Keratinocyte (primary cell): ENCODE measurements at regions not wholly inside any gene's neighbourhood (a gene's known extent, or its start where the extent isn't known, plus 50 kb on each side); places are given as distances from the start of the nearest gene placed in this dataset.

Source experiments
- DNase-seq: peaks from one replicate; pipeline ENCODE4 v3.0.0-alpha.2; 2011; ENCODE audit warnings: low read depth, missing footprints, low spot score
- FAIRE-seq: peaks from 2 replicates; lab custom pipeline; 2011; peaks lifted over from hg19 to GRCh38; lab: Jason Lieb, UNC
- H2AFZ ChIP-seq: 2 replicates; pipeline ENCODE4 v1.6.0; 2012; ENCODE audit warnings: low read length, control low read depth, inconsistent platforms; ENCODE audit not compliant: control insufficient read depth
- H3K27ac ChIP-seq: 2 replicates; pipeline ENCODE4 v1.5.1; 2011; ENCODE audit warnings: low read length; ENCODE audit not compliant: control insufficient read depth, insufficient read depth
- H3K27me3 ChIP-seq: 3 replicates; pipeline ENCODE4 v1.6.0; 2011; ENCODE audit warnings: low read length; ENCODE audit not compliant: control insufficient read depth, insufficient read depth; ENCODE audit errors: extremely low read depth
- H3K36me3 ChIP-seq, 2 experiments: 2 replicates in 1 of 2; 3 replicates in 1 of 2; pipeline ENCODE4 v1.5.1; 2011; ENCODE audit warnings: low read length in 2 of 2, mild to moderate bottlenecking in 1 of 2; ENCODE audit not compliant: control insufficient read depth in 2 of 2, insufficient read depth in 2 of 2; ENCODE audit errors: extremely low read depth in 1 of 2
- H3K4me1 ChIP-seq: 3 replicates; pipeline ENCODE4 v1.5.1; 2011; ENCODE audit warnings: low read length; ENCODE audit not compliant: control insufficient read depth, insufficient read depth; ENCODE audit errors: extremely low read depth
- H3K4me2 ChIP-seq: 3 replicates; pipeline ENCODE4 v1.6.0; 2011; ENCODE audit warnings: low read depth, low read length; ENCODE audit not compliant: control insufficient read depth, insufficient read depth; ENCODE audit errors: extremely low read depth
- H3K4me3 ChIP-seq, 3 experiments: fragments of 200-600 bp in 1 of 3; sonication (generic) in 1 of 3; 2 replicates in 2 of 3; 3 replicates in 1 of 3; pipeline ENCODE4 v1.5.1; 2011 to 2016; ENCODE audit warnings: low read length in 3 of 3, mild to moderate bottlenecking in 3 of 3, control low read depth in 2 of 3, inconsistent platforms in 1 of 3, low read depth in 1 of 3, mixed read lengths in 1 of 3, mixed run types in 1 of 3, moderate library complexity in 1 of 3; ENCODE audit not compliant: control insufficient read depth in 2 of 3, insufficient read depth in 2 of 3; ENCODE audit errors: extremely low read depth in 1 of 3
- H3K79me2 ChIP-seq: 2 replicates; pipeline ENCODE4 v1.6.0; 2012; ENCODE audit warnings: low read length; ENCODE audit not compliant: control insufficient read depth, insufficient read depth
- H3K9ac ChIP-seq: 3 replicates; pipeline ENCODE4 v1.6.0; 2011; ENCODE audit warnings: low read length; ENCODE audit not compliant: control insufficient read depth, insufficient read depth; ENCODE audit errors: extremely low read depth
- H3K9me1 ChIP-seq: 3 replicates; pipeline ENCODE4 v1.6.0; 2011; ENCODE audit warnings: low read length; ENCODE audit not compliant: control insufficient read depth, insufficient read depth; ENCODE audit errors: extremely low read depth
- H3K9me3 ChIP-seq: 2 replicates; pipeline ENCODE4 v1.5.1; 2012; ENCODE audit warnings: low read depth, low read length; ENCODE audit not compliant: control insufficient read depth
- H4K20me1 ChIP-seq: 3 replicates; pipeline ENCODE4 v1.6.0; 2011; ENCODE audit warnings: low read length; ENCODE audit not compliant: control insufficient read depth, insufficient read depth; ENCODE audit errors: extremely low read depth
- CTCF ChIP-seq, 3 experiments: IDR thresholded peaks in 1 of 3; conservative IDR thresholded peaks in 1 of 3; optimal IDR thresholded peaks in 1 of 3; 2 replicates in 2 of 3; 3 replicates in 1 of 3; pipeline versions ENCODE3 to v1.5.1; 2011; ENCODE audit warnings: low read length in 3 of 3, mild to moderate bottlenecking in 3 of 3, moderate library complexity in 2 of 3, control low read depth in 1 of 3, inconsistent platforms in 1 of 3; ENCODE audit not compliant: insufficient read depth in 2 of 3; ENCODE audit errors: extremely low read depth in 1 of 3
- EZH2 ChIP-seq: IDR thresholded peaks from one replicate; pipeline ENCODE4 v1.6.1; 2012; ENCODE audit warnings: inconsistent platforms, mild to moderate bottlenecking, low read length, moderate library complexity
- dilution Hi-C: fragments of 300-500 bp; cut with MboI; formaldehyde crosslinking; loops from one replicate; pipeline ENCODE4 v1.7.0; 2020; ENCODE audit warnings: low sequenced_read_pairs; ENCODE audit not compliant: extremely low pct_ligation_motif_present

GRCh38 chr17:36869441-36869840, 67.8 kb upstream of the LHX1 start:
- H3K36me3 ChIP-seq, result no peaks in the 10 kb centered on the region
- FAIRE-seq (no peak), DNase-seq (no peak)
- no peaks in the 10 kb centered on the region for H3K27me3 ChIP-seq
- TF ChIP-seq CTCF (optimal IDR thresholded peaks at IDR 0.05 in 1 of 3, IDR thresholded peaks at IDR 0.05 in 1 of 3, conservative IDR thresholded peaks at IDR 0.05 in 1 of 3; ENCODE audit: extremely low read depth in 1 of 3, insufficient read depth in 2 of 3, low read length in 3 of 3) (no peak), EZH2 (no peak)
- no peak overlapping the region for H3K27ac ChIP-seq
- no peak overlapping the region for H3K4me3 ChIP-seq
- dilution Hi-C loops, result no loop called here
- no peaks in the 10 kb centered on the region for H3K9me1 ChIP-seq
- no peaks in the 10 kb centered on the region for H3K79me2 ChIP-seq
- H3K4me1 ChIP-seq, result no peaks in the 10 kb centered on the region
- no peak overlapping the region for H3K9ac ChIP-seq
- H3K4me2 ChIP-seq, result no peak overlapping the region
- H4K20me1 ChIP-seq, result no peaks in the 10 kb centered on the region
- no peak overlapping the region for H2AFZ ChIP-seq
- no peaks in the 10 kb centered on the region for H3K9me3 ChIP-seq

- Histone ChIP-seq H3K27me3 (no peaks in the 10 kb centered on the region), H3K9me1 (no peaks in the 10 kb centered on the region), H3K27ac (no peak overlapping the region), H3K36me3 (no peaks in the 10 kb centered on the region), H3K4me1 (no peaks in the 10 kb centered on the region), H2AFZ (no peak overlapping the region), H3K79me2 (no peaks in the 10 kb centered on the region), H3K9me3 (no peaks in the 10 kb centered on the region), H3K4me3 (no peak overlapping the region), H3K9ac (no peak overlapping the region), H3K4me2 (no peak overlapping the region), H4K20me1 (no peaks in the 10 kb centered on the region)
- peak; percentile 31 to 52 (median 33) for TF ChIP-seq CTCF (optimal IDR thresholded peaks at IDR 0.05 in 1 of 3, IDR thresholded peaks at IDR 0.05 in 1 of 3, conservative IDR thresholded peaks at IDR 0.05 in 1 of 3; ENCODE audit: extremely low read depth in 1 of 3, insufficient read depth in 2 of 3, low read length in 3 of 3)
- TF ChIP-seq EZH2, result no peak
- FAIRE-seq (no peak), DNase-seq (no peak)
- dilution Hi-C loops, result no loop called here
Measured at GRCh38 chr17:36869856-36870719, 67.2 kb upstream of the LHX1 start.
